ENCODE measurements at regions not wholly inside any gene's neighbourhood (a gene's known extent, or its start where the extent isn't known, plus 50 kb on each side); places are given as distances from the start of the nearest gene placed in this dataset.

DNA sequence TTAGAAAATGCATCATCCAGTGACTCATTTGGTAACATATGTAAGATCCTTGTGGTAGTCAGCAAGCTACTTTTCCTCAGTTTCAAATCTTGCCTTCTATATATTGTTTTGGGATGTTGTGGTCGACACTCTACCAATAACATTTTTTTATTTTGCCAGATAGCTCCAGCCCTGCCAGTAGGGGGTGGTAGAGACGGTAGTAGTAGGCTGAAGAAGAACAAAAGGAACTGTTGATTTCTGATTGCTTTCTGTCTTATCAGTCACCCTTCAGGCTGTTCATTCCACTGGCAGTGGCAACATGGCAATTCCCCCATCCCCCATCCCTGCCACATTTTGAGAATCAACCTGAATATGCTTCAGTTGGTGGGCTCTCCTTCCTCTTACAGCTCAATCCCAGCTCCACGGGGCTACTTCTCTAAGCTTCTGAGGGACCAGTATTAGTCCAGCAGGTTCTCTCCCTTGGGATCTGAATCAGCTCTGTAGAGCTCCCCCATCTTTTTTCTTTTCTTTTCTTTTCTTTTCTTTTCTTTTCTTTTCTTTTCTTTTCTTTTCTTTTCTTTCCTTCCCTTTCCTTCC lies 171.5 kb upstream of the VEGFC start:
- WGBS, 2 donors, result 79 to 83% methylated on average over 3 of the region's 3 CpGs
- H3K4me3 ChIP-seq (ENCODE audit: low read depth, poor library complexity, severe bottlenecking), result no peak overlapping the region
- intact Hi-C loops (cut with DNase I; ENCODE audit: low total_unique reads), result no loop called here
- TF ChIP-seq, protein P1, sequence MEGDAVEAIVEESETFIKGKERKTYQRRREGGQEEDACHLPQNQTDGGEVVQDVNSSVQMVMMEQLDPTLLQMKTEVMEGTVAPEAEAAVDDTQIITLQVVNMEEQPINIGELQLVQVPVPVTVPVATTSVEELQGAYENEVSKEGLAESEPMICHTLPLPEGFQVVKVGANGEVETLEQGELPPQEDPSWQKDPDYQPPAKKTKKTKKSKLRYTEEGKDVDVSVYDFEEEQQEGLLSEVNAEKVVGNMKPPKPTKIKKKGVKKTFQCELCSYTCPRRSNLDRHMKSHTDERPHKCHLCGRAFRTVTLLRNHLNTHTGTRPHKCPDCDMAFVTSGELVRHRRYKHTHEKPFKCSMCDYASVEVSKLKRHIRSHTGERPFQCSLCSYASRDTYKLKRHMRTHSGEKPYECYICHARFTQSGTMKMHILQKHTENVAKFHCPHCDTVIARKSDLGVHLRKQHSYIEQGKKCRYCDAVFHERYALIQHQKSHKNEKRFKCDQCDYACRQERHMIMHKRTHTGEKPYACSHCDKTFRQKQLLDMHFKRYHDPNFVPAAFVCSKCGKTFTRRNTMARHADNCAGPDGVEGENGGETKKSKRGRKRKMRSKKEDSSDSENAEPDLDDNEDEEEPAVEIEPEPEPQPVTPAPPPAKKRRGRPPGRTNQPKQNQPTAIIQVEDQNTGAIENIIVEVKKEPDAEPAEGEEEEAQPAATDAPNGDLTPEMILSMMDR (IDR thresholded peaks at IDR 0.05), result no peak
- no peak for TF ChIP-seq POLR2A (IDR thresholded peaks at IDR 0.05)
- DNase-seq (ENCODE audit: low spot score in 2 of 2), result no peak

DNA sequence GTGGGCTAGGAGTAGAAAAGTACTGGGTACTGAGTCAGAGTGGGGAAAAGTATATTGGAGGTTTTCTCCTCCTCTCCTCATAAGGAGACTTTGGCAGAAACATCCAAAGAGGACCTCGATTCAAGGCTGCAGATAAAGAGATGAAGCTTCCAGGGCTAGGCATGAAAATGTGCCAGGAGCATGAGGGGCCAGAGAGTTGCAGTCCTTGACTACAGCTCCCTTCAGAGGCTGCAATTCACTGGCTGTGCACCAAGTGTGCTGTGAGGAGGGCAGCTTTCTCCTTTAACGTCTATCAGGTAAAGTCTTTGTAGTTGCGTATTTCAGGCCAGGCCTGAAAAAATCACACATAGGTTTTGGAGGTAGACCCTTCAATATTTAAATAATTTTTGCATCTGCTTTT lies 174.9 kb upstream of the VEGFC start:
- DNase-seq (ENCODE audit: low spot score in 2 of 2), result no peak
- TF ChIP-seq, protein P1 (IDR thresholded peaks at IDR 0.05), result no peak
- WGBS, 2 donors, result 80 to 81% methylated on average over 3 of the region's 3 CpGs

DNA sequence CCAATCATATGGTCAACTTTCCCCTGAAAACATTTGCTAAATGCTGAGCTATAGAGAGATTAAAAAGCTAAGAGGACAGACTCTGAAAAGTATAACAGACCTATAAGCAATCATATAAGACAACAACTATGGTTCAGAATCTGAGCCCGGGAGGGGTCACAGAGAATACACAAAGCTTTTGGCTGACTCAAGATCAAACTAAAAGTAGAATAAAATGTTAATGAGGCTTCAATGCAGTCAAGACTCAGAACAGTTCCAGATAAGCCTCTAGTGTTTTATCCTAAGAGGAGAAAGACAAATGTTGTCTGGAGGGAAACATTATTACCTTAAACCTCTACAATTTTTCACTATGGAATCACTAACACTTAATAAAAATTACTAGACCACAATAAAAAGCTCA lies 175.4 kb upstream of the VEGFC start:
- WGBS, 2 donors, result 84 to 95% methylated on average over 1 of the region's 1 CpG
- DNase-seq (ENCODE audit: low spot score in 2 of 2), result no peak
- H3K4me3 ChIP-seq (ENCODE audit: low read depth, poor library complexity, severe bottlenecking), result no peak overlapping the region
- intact Hi-C loops (cut with DNase I; ENCODE audit: low total_unique reads), result no loop called here
- TF ChIP-seq POLR2A (IDR thresholded peaks at IDR 0.05), result no peak
- TF ChIP-seq, protein P1 (IDR thresholded peaks at IDR 0.05), result no peak

More for the DNA sequence above, 174.9 kb upstream of the VEGFC start:
- intact Hi-C loops (cut with DNase I; ENCODE audit: low total_unique reads), result no loop called here
- no peak overlapping the region for H3K4me3 ChIP-seq (ENCODE audit: low read depth, poor library complexity, severe bottlenecking)

DNA sequence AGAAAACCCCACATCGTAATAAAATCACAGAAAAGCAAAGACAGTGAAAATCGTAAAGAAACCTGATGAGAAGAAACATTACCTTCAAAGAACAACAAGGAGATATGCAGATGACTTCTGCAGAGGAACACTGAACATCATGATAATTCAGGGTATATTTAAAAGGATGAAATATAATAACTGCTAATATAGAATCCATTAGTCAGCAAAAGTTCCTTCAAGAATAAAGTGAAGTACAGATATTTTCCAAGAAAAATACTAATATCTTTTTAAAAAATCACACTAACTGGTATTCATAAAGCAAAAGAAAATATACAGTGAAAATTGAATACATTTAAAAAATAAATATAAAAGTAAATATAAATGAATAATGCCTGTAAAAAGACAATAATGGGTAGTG lies 176.3 kb upstream of the VEGFC start:
- no peak for DNase-seq (ENCODE audit: low spot score in 2 of 2)
- no peak overlapping the region for H3K4me3 ChIP-seq (ENCODE audit: low read depth, poor library complexity, severe bottlenecking)
- WGBS, 2 donors, result 85 to 93% methylated on average over 2 of the region's 2 CpGs
- TF ChIP-seq, protein P1 (IDR thresholded peaks at IDR 0.05), result no peak
- TF ChIP-seq POLR2A (IDR thresholded peaks at IDR 0.05), result no peak
- intact Hi-C loops (cut with DNase I; ENCODE audit: low total_unique reads), result no loop called here

DNA sequence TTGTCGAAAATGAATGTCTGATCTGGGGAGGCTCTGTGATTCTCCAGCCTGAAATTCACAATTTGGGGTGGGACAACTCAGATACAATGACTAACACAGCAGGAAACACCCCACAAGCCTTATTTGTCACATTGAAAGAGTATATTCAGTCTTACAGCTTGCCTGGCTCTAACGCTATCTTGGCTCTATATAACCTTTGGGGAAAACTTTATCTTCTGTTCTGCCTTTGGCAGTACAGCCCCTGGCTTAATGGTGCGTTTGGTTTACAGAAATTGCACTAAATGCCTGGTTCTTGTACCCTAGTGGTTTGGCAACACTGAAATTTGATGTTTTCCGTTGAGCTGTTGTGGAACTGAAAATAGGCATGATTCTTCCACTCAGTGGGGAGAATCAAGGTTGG lies 178.1 kb upstream of the VEGFC start:
- 80 to 87% methylated on average over 4 of the region's 4 CpGs for WGBS, 2 donors
- TF ChIP-seq, protein P1 (IDR thresholded peaks at IDR 0.05), result no peak
- TF ChIP-seq POLR2A (IDR thresholded peaks at IDR 0.05), result no peak
- H3K4me3 ChIP-seq (ENCODE audit: low read depth, poor library complexity, severe bottlenecking), result no peak overlapping the region
- no peak for DNase-seq (ENCODE audit: low spot score in 2 of 2)
- intact Hi-C loops (cut with DNase I; ENCODE audit: low total_unique reads), result no loop called here

DNA sequence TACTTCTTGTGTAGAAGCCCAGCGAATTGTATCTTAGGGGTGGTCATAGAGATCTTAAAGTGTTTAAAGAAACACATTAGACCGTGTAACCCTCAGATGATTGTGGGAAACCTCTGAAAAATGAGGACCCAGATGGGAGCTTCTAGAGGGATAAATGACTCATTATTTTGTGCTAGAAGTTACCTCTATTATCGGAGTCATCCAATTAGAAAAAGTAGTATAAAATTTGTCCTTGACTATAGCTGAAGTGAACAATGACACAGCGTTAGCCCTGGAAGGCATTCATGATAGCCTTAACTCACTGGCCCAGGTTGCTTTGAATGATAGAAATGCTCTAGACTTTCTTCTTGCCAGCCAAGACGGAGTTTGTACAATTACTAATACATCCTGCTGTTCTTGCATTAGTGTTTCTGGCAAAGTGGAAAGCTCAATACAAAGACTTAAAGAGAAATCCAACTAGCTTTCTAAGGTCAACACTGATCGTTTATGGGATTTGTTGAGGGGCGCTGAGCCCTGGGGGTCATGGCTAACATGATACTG lies 178.9 kb upstream of the VEGFC start:
- TF ChIP-seq POLR2A (IDR thresholded peaks at IDR 0.05), result no peak
- TF ChIP-seq, protein P1 (IDR thresholded peaks at IDR 0.05), result no peak
- WGBS, 2 donors, result 91 to 93% methylated on average over 7 of the region's 7 CpGs
- intact Hi-C loops (cut with DNase I; ENCODE audit: low total_unique reads), result no loop called here
- DNase-seq (ENCODE audit: low spot score in 2 of 2), result no peak
- H3K4me3 ChIP-seq (ENCODE audit: low read depth, poor library complexity, severe bottlenecking), result no peak overlapping the region
